GM03348 (cell line): ENCODE measurements at regions not wholly inside any gene's neighbourhood (a gene's known extent, or its start where the extent isn't known, plus 50 kb on each side); places are given as distances from the start of the nearest gene placed in this dataset.
"Not testable (repeated sequence)": the region's sequence is repeated elsewhere in the genome, so short reads cannot be mapped to it uniquely, and the experiment has no call there.

Experiments used
- DNase-seq: peaks from one replicate; pipeline ENCODE4 v3.0.0; 2012; ENCODE audit warnings: low spot score

GRCh38 chr1:91605566-91605965 is 104.9 kb downstream of the CDC7 start:
- no peak for DNase-seq

- no peak for DNase-seq
These were observed 106.0 kb downstream of the CDC7 start for GRCh38 chr1:91606546-91607078.

GRCh38 chr1:91607686-91608085 is 107.0 kb downstream of the CDC7 start:
- not testable (repeated sequence) for DNase-seq

GRCh38 chr1:91608876-91609275 is 108.2 kb downstream of the CDC7 start:
- peak; percentile 16 for DNase-seq

GRCh38 chr1:91609551-91609950 is 108.9 kb downstream of the CDC7 start:
- DNase-seq = peak; percentile 77

- DNase-seq = no peak
These were observed 109.5 kb downstream of the CDC7 start for GRCh38 chr1:91610102-91610501.

- no peak for DNase-seq
These were observed 110.1 kb downstream of the CDC7 start for GRCh38 chr1:91610789-91611188.

GRCh38 chr1:91611483-91611917 is 110.8 kb downstream of the CDC7 start:
- DNase-seq = peak; percentile 35

GRCh38 chr1:91613595-91613994 is 112.9 kb downstream of the CDC7 start:
- DNase-seq = peak; percentile 27

GRCh38 chr1:91616712-91617111 is 116.1 kb downstream of the CDC7 start:
- DNase-seq = no peak

- no peak for DNase-seq
These were observed 116.7 kb downstream of the CDC7 start for GRCh38 chr1:91617285-91617765.

- DNase-seq = peak; percentile 67
These were observed 119.2 kb downstream of the CDC7 start for GRCh38 chr1:91619881-91620280.

GRCh38 chr1:91621360-91621759 is 120.7 kb downstream of the CDC7 start:
- no peak for DNase-seq

GRCh38 chr1:91621907-91622306 is 121.3 kb downstream of the CDC7 start:
- no peak for DNase-seq

- no peak for DNase-seq
These were observed 122.0 kb downstream of the CDC7 start for GRCh38 chr1:91622616-91623015.

GRCh38 chr1:91623020-91623419 is 122.4 kb downstream of the CDC7 start:
- DNase-seq = no peak

GRCh38 chr1:91624331-91624730 is 123.7 kb downstream of the CDC7 start:
- DNase-seq = no peak
